ENCODE measurements at regions not wholly inside any gene's neighbourhood (a gene's known extent, or its start where the extent isn't known, plus 50 kb on each side); places are given as distances from the start of the nearest gene placed in this dataset.
"Not testable (repeated sequence)": the region's sequence is repeated elsewhere in the genome, so short reads cannot be mapped to it uniquely, and the experiment has no call there.

- no peak for DNase-seq (ENCODE audit: low read depth in 2 of 2)
These were observed 70.9 kb upstream of the ZNF169 start for GRCh38 chr9:94188246-94188645.

GRCh38 chr9:94191706-94192105, 67.4 kb upstream of the ZNF169 start:
- DNase-seq (ENCODE audit: low read depth in 2 of 2): not testable (repeated sequence)

- no peak for DNase-seq (ENCODE audit: low read depth in 2 of 2)
These were observed 60.7 kb upstream of the ZNF169 start for GRCh38 chr9:94198414-94198813.

- no peak for DNase-seq (ENCODE audit: low read depth in 2 of 2)
These were observed 59.3 kb upstream of the ZNF169 start for GRCh38 chr9:94199776-94200175.

- DNase-seq (ENCODE audit: low read depth in 2 of 2): no peak
These were observed 54.9 kb upstream of the ZNF169 start for GRCh38 chr9:94204174-94204573.

GRCh38 chr9:94207781-94208180, 51.3 kb upstream of the ZNF169 start:
- no peak for DNase-seq (ENCODE audit: low read depth in 2 of 2)
